Keratinocyte (primary cell): ENCODE measurements at regions not wholly inside any gene's neighbourhood (a gene's known extent, or its start where the extent isn't known, plus 50 kb on each side); places are given as distances from the start of the nearest gene placed in this dataset.

Experiments used
- DNase-seq: peaks from one replicate; pipeline ENCODE4 v3.0.0-alpha.2; 2011; ENCODE audit warnings: low read depth, missing footprints, low spot score
- FAIRE-seq: peaks from 2 replicates; lab custom pipeline; 2011; peaks lifted over from hg19 to GRCh38; lab: Jason Lieb, UNC
- H2AFZ ChIP-seq: 2 replicates; pipeline ENCODE4 v1.6.0; 2012; ENCODE audit warnings: low read length, control low read depth, inconsistent platforms; ENCODE audit not compliant: control insufficient read depth
- H3K27ac ChIP-seq: 2 replicates; pipeline ENCODE4 v1.5.1; 2011; ENCODE audit warnings: low read length; ENCODE audit not compliant: control insufficient read depth, insufficient read depth
- H3K27me3 ChIP-seq: 3 replicates; pipeline ENCODE4 v1.6.0; 2011; ENCODE audit warnings: low read length; ENCODE audit not compliant: control insufficient read depth, insufficient read depth; ENCODE audit errors: extremely low read depth
- H3K36me3 ChIP-seq, 2 experiments: 2 replicates in 1 of 2; 3 replicates in 1 of 2; pipeline ENCODE4 v1.5.1; 2011; ENCODE audit warnings: low read length in 2 of 2, mild to moderate bottlenecking in 1 of 2; ENCODE audit not compliant: control insufficient read depth in 2 of 2, insufficient read depth in 2 of 2; ENCODE audit errors: extremely low read depth in 1 of 2
- H3K4me1 ChIP-seq: 3 replicates; pipeline ENCODE4 v1.5.1; 2011; ENCODE audit warnings: low read length; ENCODE audit not compliant: control insufficient read depth, insufficient read depth; ENCODE audit errors: extremely low read depth
- H3K4me2 ChIP-seq: 3 replicates; pipeline ENCODE4 v1.6.0; 2011; ENCODE audit warnings: low read depth, low read length; ENCODE audit not compliant: control insufficient read depth, insufficient read depth; ENCODE audit errors: extremely low read depth
- H3K4me3 ChIP-seq, 3 experiments: fragments of 200-600 bp in 1 of 3; sonication (generic) in 1 of 3; 2 replicates in 2 of 3; 3 replicates in 1 of 3; pipeline ENCODE4 v1.5.1; 2011 to 2016; ENCODE audit warnings: low read length in 3 of 3, mild to moderate bottlenecking in 3 of 3, control low read depth in 2 of 3, inconsistent platforms in 1 of 3, low read depth in 1 of 3, mixed read lengths in 1 of 3, mixed run types in 1 of 3, moderate library complexity in 1 of 3; ENCODE audit not compliant: control insufficient read depth in 2 of 3, insufficient read depth in 2 of 3; ENCODE audit errors: extremely low read depth in 1 of 3
- H3K79me2 ChIP-seq: 2 replicates; pipeline ENCODE4 v1.6.0; 2012; ENCODE audit warnings: low read length; ENCODE audit not compliant: control insufficient read depth, insufficient read depth
- H3K9ac ChIP-seq: 3 replicates; pipeline ENCODE4 v1.6.0; 2011; ENCODE audit warnings: low read length; ENCODE audit not compliant: control insufficient read depth, insufficient read depth; ENCODE audit errors: extremely low read depth
- H3K9me1 ChIP-seq: 3 replicates; pipeline ENCODE4 v1.6.0; 2011; ENCODE audit warnings: low read length; ENCODE audit not compliant: control insufficient read depth, insufficient read depth; ENCODE audit errors: extremely low read depth
- H3K9me3 ChIP-seq: 2 replicates; pipeline ENCODE4 v1.5.1; 2012; ENCODE audit warnings: low read depth, low read length; ENCODE audit not compliant: control insufficient read depth
- H4K20me1 ChIP-seq: 3 replicates; pipeline ENCODE4 v1.6.0; 2011; ENCODE audit warnings: low read length; ENCODE audit not compliant: control insufficient read depth, insufficient read depth; ENCODE audit errors: extremely low read depth
- EZH2 ChIP-seq: IDR thresholded peaks from one replicate; pipeline ENCODE4 v1.6.1; 2012; ENCODE audit warnings: inconsistent platforms, mild to moderate bottlenecking, low read length, moderate library complexity
- dilution Hi-C: fragments of 300-500 bp; cut with MboI; formaldehyde crosslinking; loops from one replicate; pipeline ENCODE4 v1.7.0; 2020; ENCODE audit warnings: low sequenced_read_pairs; ENCODE audit not compliant: extremely low pct_ligation_motif_present
- TF ChIP-seq, protein P1 (sequence below), 3 experiments: IDR thresholded peaks in 1 of 3; conservative IDR thresholded peaks in 1 of 3; optimal IDR thresholded peaks in 1 of 3; 2 replicates in 2 of 3; 3 replicates in 1 of 3; pipeline versions ENCODE3 to v1.5.1; 2011; ENCODE audit warnings: low read length in 3 of 3, mild to moderate bottlenecking in 3 of 3, moderate library complexity in 2 of 3, control low read depth in 1 of 3, inconsistent platforms in 1 of 3; ENCODE audit not compliant: insufficient read depth in 2 of 3; ENCODE audit errors: extremely low read depth in 1 of 3

DNA sequence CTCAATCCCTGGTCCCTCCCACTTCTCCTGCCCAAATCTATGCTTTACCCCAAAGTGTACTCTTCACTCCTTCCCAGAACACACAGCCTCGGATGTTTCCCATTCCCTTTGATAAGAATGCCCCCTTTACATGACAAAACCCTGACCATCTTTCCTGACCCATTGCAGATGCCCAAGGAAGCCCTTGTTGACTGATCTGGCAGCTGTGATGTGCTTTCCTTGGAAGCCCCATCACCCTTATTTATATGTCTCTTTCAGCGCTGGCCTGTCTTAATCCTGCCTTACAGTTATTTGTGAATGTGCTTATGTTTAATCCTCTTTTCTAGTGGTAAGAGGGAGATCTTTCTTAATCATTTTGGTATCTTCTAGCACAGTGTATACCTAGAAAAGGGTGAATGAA is 523.1 kb downstream of the CD83 start:
- DNase-seq = no peak
- Histone ChIP-seq H3K9ac (no peak overlapping the region), H3K27me3 (no peaks in the 10 kb centered on the region), H3K4me3 (no peak overlapping the region), H3K9me3 (no peaks in the 10 kb centered on the region), H2AFZ (no peak overlapping the region), H3K4me1 (peaks cover 6% of the 10 kb centered on the region), H3K4me2 (no peak overlapping the region), H3K9me1 (no peaks in the 10 kb centered on the region), H4K20me1 (no peaks in the 10 kb centered on the region), H3K79me2 (no peaks in the 10 kb centered on the region), H3K36me3 (no peaks in the 10 kb centered on the region), H3K27ac (no peak overlapping the region)
- no peak for FAIRE-seq
- dilution Hi-C loops = no loop called here
- TF ChIP-seq, protein P1, sequence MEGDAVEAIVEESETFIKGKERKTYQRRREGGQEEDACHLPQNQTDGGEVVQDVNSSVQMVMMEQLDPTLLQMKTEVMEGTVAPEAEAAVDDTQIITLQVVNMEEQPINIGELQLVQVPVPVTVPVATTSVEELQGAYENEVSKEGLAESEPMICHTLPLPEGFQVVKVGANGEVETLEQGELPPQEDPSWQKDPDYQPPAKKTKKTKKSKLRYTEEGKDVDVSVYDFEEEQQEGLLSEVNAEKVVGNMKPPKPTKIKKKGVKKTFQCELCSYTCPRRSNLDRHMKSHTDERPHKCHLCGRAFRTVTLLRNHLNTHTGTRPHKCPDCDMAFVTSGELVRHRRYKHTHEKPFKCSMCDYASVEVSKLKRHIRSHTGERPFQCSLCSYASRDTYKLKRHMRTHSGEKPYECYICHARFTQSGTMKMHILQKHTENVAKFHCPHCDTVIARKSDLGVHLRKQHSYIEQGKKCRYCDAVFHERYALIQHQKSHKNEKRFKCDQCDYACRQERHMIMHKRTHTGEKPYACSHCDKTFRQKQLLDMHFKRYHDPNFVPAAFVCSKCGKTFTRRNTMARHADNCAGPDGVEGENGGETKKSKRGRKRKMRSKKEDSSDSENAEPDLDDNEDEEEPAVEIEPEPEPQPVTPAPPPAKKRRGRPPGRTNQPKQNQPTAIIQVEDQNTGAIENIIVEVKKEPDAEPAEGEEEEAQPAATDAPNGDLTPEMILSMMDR (optimal IDR thresholded peaks at IDR 0.05 in 1 of 3, IDR thresholded peaks at IDR 0.05 in 1 of 3, conservative IDR thresholded peaks at IDR 0.05 in 1 of 3; ENCODE audit: extremely low read depth in 1 of 3, insufficient read depth in 2 of 3, low read length in 3 of 3) = no peak
- no peak for TF ChIP-seq EZH2

DNA sequence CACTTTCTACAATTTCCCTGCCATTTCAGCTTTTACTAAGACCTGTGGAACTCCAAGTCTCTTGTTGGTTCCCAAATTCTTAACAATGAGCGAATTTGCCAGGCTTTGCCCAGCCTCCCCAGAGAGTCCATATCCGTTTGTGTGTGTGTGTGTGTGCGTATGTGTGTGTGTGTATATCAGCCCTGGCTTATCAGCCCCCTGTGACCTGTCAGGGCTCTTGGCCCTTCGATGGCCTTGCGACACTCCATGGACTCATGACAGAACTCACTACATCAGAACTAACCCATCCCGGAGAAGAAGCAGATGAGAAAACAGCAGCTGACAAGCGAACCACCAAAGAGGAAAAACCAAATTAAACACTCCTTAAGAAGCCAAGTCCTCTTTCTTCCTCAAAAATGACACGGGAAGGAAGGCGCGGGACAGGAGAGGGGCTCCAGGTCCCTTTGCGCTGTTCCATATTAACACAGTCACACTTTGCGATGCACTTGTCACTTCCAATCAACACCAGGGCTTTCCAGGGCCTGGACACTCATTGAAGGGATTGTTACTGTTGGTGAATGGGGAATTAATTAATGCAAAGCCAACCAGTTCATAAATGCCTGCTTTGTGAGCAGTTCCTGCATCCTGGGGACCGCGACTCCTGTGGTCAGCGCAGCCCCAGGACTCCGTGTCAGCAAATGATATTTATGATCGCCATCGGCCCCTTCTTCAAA is 524.0 kb downstream of the CD83 start:
- Histone ChIP-seq H3K4me3 (no peak overlapping the region), H3K36me3 (no peaks in the 10 kb centered on the region), H3K9me1 (no peaks in the 10 kb centered on the region), H2AFZ (no peak overlapping the region), H3K27me3 (no peaks in the 10 kb centered on the region), H3K9me3 (no peaks in the 10 kb centered on the region), H4K20me1 (no peaks in the 10 kb centered on the region), H3K9ac (no peak overlapping the region), H3K27ac (no peak overlapping the region), H3K4me1 (peaks cover 6% of the 10 kb centered on the region), H3K79me2 (no peaks in the 10 kb centered on the region), H3K4me2 (no peak overlapping the region)
- TF ChIP-seq EZH2 = no peak
- TF ChIP-seq, protein P1 (optimal IDR thresholded peaks at IDR 0.05 in 1 of 3, IDR thresholded peaks at IDR 0.05 in 1 of 3, conservative IDR thresholded peaks at IDR 0.05 in 1 of 3; ENCODE audit: extremely low read depth in 1 of 3, insufficient read depth in 2 of 3, low read length in 3 of 3) = no peak
- dilution Hi-C loops = no loop called here
- FAIRE-seq (no peak), DNase-seq (no peak)
